ENCODE measurements at regions not wholly inside any gene's neighbourhood (a gene's known extent, or its start where the extent isn't known, plus 50 kb on each side); places are given as distances from the start of the nearest gene placed in this dataset.

DNA sequence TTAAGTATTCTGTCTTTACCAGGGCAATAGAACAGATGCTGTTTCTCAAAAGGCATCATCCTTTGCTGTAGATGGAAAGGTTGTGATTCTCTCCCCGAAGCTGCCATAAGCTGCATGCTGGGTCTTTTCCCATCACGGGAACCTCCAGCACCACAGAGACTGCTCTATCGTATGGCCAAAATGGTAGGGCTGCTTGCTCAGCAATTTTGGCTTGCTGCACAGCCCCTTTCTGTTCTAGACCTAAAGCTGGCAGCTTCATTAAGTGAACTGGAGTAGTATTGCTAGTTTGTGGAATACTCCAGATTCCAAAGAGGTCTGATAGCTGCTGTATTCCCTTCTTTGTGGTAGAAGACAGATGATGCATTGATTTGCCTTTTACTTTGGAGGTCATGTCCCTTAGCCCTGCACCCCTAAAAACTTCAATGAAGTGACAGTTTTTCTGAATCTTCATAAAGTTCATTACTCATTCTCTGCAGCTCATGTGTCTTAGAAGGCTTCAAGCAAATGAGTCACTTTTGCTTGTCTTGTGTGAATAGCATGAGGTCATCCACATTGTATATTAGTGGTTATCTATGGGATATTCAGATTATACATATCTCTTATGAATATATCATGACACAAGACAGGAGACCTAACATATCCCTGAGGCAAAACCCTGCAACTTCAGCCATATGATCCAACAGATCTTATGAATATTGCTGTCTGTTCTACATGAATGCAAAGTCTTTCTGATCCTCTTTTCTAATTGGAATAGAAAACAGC is 245.3 kb downstream of the FAM76B start:
- Histone ChIP-seq H3K9me3 (ENCODE audit: control insufficient read depth, insufficient read depth, low read depth, low read length) (no peaks in the 10 kb centered on the region), H3K4me1 (ENCODE audit: control insufficient read depth, insufficient read depth, low read length) (no peaks in the 10 kb centered on the region), H3K27me3 (ENCODE audit: control insufficient read depth, insufficient read depth, low read length) (no peaks in the 10 kb centered on the region), H3K36me3 (ENCODE audit: control insufficient read depth, insufficient read depth, low read length) (no peaks in the 10 kb centered on the region), H3K27ac (ENCODE audit: low read length) (no peak overlapping the region), H3K4me3 (ENCODE audit: low read depth in 2 of 2, low read length in 2 of 2) (no peak overlapping the region)
- CTCF ChIA-PET, result no interaction called here
- POLR2A ChIA-PET, result no interaction called here
- DNase-seq (ENCODE audit: low read depth, low spot score) (no peak), ATAC-seq (no peak)
- no peak for TF ChIP-seq REST (IDR thresholded peaks at IDR 0.05; ENCODE audit: insufficient read depth in 1 of 2, low read depth in 2 of 2, low read length in 1 of 2)
- intact Hi-C loops (cut with micrococcal nuclease; ENCODE audit: unreplicated experiment) (no loop called here), in situ Hi-C loops (cut with HindIII; ENCODE audit: low pct_unique_long_range_greater_than_20kb, low sequenced_read_pairs) (no loop called here)
- BruUV-seq (replicated peaks), result no TSS peak

DNA sequence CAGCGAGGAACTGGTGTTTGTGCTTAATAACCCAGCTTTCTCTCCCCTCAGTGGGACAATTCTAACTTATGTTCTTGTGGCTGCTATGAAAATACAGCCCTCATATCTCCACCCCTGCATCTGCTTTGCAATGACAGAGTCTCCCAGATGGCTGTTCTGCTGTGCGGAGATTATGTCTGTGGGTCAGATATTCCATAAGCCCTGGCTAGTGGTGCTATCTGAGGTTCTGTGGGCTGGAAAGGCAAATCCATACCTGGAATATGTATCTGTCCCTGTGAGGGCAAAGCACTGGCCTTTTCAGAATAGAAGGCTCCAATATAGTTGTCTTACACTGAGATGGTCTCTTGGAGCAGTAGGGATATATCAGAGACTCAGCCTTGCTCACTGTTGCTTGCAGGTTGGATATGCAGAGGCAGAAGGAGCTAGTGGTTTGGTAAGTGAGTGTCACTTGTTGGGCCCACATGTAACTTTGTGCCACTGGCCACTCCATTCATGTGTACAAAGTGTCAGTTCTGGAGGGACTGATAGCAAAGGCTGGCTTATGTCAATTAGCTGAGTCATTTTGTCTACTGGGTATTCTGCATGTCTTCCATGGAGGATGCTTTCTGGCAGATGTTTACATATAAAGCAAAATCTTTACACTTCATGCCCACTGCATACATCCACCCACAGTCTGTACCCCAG is 246.6 kb downstream of the FAM76B start:
- in situ Hi-C loops (cut with HindIII; ENCODE audit: low pct_unique_long_range_greater_than_20kb, low sequenced_read_pairs) (no loop called here), intact Hi-C loops (cut with micrococcal nuclease; ENCODE audit: unreplicated experiment) (no loop called here)
- CTCF ChIA-PET, result no interaction called here
- TF ChIP-seq POLR2AphosphoS5 (IDR thresholded peaks at IDR 0.05; ENCODE audit: low read depth, low read length) (no peak), CTCF (IDR thresholded peaks at IDR 0.05) (no peak), REST (IDR thresholded peaks at IDR 0.05; ENCODE audit: insufficient read depth in 1 of 2, low read depth in 2 of 2, low read length in 1 of 2) (no peak), SIN3A (IDR thresholded peaks at IDR 0.05; ENCODE audit: borderline replicate concordance, insufficient read depth, low read depth, low read length) (no peak), TCF7L2 (IDR thresholded peaks at IDR 0.05; ENCODE audit: low read depth, low read length) (no peak)
- ATAC-seq, result 0 out of 2 replicates have a peak, but pooled peaks have one; percentile 26
- BruUV-seq (replicated peaks), result no TSS peak
- H3K4me1 ChIP-seq (ENCODE audit: control insufficient read depth, insufficient read depth, low read length), result no peaks in the 10 kb centered on the region
- no peak overlapping the region for H3K27ac ChIP-seq (ENCODE audit: low read length)
- POLR2A ChIA-PET, result interaction anchor here (0.7 kb wide), 1 partner anchor 267 kb away, joined by 3 read pairs; no protein-coding TSS in a partner anchor
- H3K27me3 ChIP-seq (ENCODE audit: control insufficient read depth, insufficient read depth, low read length), result no peaks in the 10 kb centered on the region
- H3K36me3 ChIP-seq (ENCODE audit: control insufficient read depth, insufficient read depth, low read length), result no peaks in the 10 kb centered on the region
- no peak for DNase-seq (ENCODE audit: low read depth, low spot score)
- H3K4me3 ChIP-seq (ENCODE audit: low read depth in 2 of 2, low read length in 2 of 2), result no peak overlapping the region
- H3K9me3 ChIP-seq (ENCODE audit: control insufficient read depth, insufficient read depth, low read depth, low read length), result no peaks in the 10 kb centered on the region

Data from Panc1 (cell line).